Tongue (tissue), 1 donor: ENCODE measurements at regions not wholly inside any gene's neighbourhood (a gene's known extent, or its start where the extent isn't known, plus 50 kb on each side); places are given as distances from the start of the nearest gene placed in this dataset.
"Not testable (repeated sequence)": the region's sequence is repeated elsewhere in the genome, so short reads cannot be mapped to it uniquely, and the experiment has no call there.

Experiments
- DNase-seq: peaks from one replicate; pipeline ENCODE4 v3.0.0-alpha.2; 2015

DNA sequence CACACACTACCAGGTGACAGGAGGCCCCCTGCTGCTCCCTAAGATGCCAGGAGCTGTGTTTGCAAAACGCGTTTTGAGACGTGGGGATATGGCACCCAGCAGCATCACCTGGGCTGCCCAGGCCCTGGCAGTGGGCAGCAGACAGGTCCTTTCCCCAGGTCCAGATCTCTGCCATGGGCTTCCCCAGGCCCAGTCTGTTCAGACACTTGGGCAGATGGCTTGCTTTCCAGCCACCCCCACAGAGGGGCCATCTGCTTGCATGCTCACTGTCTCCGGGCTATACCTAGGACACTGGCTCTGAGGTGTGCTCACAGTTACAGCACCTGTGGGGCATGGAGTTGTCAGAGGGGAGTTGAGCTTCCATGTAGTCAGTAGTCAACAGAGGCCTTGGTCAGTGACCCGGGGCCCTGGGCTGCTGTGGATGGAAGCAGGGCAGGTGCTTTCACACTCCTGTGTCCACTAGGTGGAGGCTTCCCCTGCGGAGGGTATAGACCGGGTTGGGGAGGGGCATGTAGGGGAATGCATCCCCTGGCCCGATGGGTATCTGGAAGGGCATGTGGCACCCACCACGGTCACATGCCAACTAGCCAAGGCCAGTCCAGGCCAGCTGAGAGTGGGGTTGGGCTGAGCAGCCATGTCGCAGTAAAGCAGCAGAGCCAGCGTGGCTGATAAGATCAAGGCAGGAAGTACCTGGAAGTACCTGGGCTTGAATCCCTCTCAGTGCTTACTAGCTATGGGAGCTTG, 185.4 kb upstream of the SLC24A3 start:
- no peak for DNase-seq

- no peak for DNase-seq
Measured at GRCh38 chr20:19027971-19028370, 184.5 kb upstream of the SLC24A3 start.

- peak; percentile 37 for DNase-seq
Measured at GRCh38 chr20:19041787-19042186, 170.7 kb upstream of the SLC24A3 start.

DNA sequence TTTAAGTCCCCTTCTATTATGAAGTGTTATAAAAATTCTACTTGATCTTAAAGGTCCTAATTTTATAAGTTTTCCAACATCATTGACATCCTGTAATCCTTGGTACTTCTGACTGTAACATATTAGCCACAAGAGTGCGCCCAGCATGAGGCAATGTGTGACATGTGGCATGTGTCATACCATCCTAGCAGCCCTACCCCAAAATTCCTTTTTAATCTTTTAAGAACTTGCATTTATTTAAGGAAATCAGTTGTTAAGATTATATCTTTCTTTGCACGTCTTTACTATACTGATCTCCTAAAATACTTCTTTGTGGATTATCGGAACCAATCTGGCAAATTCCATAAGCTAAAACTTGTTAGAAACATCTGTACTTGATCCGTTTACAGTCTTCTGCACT, 167.1 kb upstream of the SLC24A3 start:
- peak; percentile 55 for DNase-seq

GRCh38 chr20:19047040-19047950, 165.1 kb upstream of the SLC24A3 start:
- peak; percentile 72 for DNase-seq

DNA sequence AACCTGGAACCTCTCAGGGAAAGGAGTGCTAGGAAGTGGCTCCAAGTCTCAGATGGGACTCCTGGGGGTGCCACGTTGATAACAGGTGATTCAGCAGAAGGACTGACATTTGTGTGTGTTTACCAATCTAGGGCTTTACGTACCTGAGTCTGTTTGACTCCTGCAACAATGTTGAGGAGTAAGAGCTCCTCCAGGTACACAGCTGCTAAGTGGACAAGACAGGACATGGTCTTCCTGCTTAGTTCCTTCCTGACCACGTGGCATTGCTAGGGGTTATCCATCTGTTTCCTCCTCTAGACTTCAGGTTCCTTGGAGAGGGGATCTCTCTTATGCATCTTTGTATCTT, 164.5 kb upstream of the SLC24A3 start:
- DNase-seq, result no peak

- peak; percentile 68 for DNase-seq
Measured at GRCh38 chr20:19048995-19049501, 163.4 kb upstream of the SLC24A3 start.

- DNase-seq, result peak; percentile 32
Measured at GRCh38 chr20:19049514-19049913, 162.9 kb upstream of the SLC24A3 start.

DNA sequence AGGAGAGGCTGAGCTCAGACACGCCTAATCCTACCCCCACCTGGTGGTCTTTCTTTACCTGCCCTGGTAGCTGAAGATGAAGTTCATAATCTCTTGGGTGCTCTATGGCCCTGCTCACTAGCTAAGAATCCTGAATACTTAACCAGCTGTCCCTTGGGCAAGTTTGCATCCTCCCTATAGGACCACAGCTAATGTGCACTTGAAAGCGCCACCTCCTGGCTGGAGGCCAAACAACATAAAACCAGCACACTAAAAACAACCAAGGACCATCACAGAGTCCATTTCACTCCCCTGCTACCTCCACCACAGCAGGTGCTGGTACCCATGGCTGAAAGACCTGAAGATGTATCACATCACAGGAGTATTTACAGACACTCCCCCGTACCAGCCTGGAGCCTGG, 155.5 kb upstream of the SLC24A3 start:
- DNase-seq, result no peak

DNA sequence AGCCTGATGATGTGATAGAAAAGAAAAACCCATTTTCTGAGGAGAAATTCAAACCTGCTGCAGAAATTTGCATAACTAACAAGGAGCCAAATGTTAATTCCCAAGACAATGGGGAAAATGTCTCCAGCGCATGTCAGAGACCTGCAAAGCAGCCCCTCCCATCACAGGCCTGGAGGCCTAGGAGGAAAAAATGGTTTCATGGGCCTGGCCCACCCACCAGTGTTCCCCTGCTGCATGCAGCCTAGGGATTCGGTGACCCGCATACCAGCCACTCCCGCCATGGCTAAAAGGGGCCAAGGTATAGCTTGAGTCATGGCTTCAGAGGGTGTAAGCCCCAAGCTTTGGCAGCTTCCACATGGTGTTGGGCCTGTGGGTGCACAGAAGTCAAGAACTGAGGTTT, 147.7 kb upstream of the SLC24A3 start:
- not testable (repeated sequence) for DNase-seq

DNA sequence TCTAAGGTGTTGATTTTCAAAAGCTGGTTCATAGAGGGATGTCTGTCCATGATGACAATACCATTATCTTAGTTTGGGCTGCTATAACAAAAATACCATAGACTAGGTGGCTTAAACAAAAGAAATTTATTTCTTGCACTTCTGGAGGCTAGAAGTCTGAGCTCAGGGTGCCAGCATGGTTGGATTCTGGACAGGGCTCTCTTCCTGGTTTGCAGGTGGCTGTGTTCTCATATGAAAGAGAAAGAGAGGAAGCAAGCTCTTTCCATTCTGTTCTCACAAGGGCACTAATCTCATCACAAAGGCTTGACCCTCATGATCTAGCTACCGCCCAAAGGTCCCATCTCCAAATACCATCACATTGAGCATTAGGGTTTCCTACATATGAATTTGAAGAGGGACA, 144.5 kb upstream of the SLC24A3 start:
- DNase-seq, result no peak

DNA sequence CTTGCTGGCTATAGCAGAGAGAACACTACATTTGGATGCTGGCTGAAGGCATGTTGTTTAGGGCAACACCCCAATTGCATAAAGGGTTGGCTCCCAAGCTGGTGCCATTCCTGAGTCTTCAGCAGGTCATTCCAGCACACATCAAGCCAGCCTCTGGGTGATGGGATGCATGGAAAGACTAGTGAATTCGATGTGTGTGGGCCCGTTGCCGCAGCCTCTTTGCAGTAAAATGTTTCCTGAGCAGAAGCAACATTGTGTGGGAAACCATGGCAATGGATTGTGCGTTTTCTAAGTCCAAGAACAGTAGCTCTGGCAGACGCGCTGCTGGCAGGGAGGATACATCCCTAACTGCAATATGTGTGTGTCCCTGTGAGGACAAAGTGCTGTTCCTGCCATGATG, 142.4 kb upstream of the SLC24A3 start:
- DNase-seq, result no peak

- DNase-seq, result no peak
Measured at GRCh38 chr20:19070681-19071445, 141.6 kb upstream of the SLC24A3 start.

DNA sequence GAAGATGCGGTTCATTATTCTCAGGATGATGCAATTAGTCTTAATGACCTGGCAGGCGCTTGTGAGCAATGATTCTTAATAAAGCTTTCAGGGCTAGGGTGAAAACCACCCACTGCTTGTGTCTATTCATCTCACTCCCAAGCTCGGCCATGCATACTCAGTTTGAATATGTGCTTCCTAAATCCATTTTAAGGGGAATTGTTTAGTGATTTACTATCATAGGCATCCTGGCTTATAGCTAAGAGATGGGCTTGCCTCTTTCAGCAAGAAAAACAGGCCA, 141.1 kb upstream of the SLC24A3 start:
- no peak for DNase-seq

DNA sequence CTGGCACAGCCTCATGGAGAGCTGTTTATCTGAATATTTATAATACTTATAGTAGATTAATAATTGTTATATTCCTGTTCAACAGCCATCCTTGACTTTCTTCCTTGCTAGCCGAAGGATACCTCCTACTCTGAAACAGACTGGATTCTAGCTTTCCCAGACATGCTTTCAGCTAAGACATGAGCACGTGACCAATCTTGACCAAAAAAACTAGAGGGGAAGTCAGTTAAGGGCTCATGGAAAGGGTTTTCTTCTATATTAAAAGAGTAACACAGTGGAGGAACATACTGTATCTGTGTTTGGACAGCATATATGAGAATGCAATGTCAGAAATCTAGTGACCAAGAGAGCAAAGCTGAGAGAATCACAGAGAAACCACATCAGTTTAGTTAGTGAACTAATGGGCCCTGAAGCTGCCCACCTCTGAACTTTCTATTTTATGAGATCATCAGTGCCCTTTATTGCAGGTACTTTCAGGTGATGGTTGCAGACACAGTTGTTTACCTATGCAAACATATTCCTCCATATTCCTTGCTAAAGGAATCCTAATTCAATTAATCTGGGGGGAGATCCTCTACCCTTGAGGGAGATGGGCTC, 140.4 kb upstream of the SLC24A3 start:
- no peak for DNase-seq

DNA sequence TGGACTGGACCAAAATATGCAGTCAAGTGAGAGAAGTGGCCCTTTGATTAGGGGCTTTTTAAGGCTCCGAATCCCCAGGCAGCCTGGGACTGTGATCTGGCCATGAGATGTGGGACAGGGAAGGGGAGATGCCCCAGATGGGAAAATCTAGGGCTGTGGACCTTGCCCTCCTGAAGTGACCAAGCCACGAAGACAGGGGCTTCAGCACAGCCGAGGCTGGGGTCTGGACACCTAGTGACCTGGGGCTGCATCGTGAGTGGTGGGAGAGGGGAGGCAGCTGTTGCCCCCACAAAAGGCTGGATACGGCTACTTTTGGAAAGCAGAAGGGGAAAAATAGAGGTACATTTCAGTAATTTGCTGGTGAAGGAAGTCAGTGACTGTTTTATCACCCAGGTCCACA, 139.5 kb upstream of the SLC24A3 start:
- no peak for DNase-seq

DNA sequence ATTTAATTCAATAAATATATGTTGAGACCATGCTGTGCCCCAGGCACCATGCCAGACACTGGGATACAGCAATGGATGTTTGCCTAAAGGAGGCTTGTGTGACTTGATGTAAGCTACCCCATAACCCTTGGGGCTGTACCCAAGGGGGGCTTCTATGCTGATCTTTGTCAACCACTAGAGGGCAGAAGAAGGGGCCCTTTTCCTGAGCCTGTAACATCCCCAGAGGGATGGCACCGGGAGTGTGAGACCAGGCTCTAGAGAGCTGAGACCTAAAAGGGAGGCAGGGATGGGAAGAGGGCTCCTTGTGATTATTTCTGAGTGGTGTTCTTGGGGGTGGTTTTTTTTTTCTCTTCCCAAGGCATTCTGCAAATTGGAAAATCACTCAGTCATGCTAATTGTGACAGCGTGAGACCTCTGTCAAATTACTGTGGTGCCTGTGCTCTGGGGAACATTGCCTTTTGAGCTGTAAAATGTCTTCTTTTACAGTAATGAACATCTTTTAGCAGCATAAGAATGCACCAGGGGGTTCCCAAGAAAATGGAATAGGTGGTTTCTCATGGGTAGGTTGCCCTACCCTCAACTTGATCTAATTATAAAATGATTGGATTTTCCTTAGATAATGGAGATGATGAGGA, 138.7 kb upstream of the SLC24A3 start:
- DNase-seq, result no peak

DNA sequence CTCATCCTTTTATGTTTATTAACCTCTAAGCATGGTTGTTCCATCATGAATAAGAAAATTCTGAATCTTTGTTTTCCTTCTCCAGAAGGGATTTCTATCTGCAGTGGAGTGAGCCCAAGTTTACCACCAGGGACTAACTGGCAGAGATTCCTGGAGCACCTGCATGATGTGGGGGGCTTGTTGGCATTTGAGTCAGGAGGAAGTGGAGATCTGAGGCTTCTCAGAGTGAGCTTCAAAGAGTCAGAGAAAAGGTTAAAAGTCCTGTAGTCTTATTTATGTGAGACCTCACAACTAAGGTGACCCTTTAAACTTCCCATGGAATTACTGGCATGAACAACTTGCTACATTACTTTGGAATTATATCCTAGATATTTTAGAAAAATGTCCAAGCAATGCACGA, 138.1 kb upstream of the SLC24A3 start:
- DNase-seq, result no peak

DNA sequence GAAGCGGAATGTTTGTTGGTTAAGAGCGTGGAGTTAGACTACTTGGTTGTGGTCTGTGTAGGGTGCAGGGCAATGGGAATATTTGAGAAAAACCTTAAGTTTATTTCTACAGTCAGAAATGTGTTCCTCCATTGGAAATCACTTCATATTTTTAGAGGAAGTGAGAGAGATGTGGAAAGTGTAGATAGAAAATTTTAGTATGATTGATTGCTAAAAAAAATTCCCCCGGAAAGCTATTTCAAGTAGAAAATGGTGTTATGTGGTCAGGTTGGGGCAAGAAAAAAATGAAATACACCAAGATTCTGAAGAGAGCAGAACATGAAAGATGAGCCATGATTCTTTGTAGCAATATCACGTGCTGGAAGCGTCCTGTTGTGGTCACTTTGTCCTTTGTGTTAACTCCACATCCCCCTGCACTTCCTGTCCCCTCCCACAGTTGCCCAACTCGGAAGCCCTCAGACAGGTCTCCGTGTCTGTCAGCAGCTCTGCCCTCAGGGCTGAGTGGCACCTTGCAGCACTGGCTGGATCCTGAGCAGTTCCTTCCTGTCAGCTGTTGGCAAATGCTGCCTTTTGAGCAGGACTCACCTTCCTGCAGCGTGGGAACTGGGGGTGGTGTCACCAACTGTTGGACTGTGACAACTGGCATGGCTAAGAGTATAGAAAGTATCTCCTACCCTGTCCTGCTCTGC, 137.5 kb upstream of the SLC24A3 start:
- peak; percentile 19 for DNase-seq

DNA sequence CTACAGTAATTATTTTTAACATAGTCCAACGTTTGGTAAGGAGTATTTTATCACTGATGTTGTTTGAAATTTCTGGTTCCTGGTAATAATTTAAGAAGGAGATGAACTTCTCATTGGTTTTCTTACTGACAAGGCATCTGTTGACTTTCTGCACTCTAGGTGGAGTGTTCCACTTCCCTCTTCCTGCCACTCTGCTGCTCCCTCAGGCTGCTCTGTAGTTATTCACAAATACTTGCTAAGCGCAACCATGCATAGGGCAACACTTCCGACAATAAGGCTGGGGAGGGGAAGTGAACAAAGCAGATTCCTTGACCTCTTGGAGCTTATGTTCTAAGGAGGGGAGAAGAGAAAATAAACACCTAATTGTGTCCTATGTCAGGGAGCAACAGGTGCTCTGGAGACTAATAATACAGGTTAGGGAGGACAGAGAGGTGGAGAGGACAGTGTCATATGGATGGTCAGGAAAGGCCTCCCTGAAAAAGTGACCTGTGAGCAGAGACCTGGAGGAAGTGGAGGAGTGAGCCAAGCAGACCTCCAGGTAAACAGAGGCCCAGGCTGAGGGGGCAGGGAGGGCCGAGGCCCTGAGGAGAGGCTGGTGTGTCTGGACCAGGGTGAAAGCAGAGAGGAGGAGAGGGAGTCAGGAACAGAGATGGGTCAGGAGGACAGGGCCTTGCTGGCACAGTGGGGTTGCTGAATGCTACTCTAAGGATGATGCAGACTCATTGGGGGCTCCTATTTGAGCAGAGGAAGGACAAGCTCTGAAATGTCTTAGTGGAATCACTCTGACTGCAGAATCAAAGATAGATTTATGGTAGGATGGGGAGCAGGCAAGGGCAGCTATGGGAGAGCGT, 134.8 kb upstream of the SLC24A3 start:
- DNase-seq, result no peak
